ENCODE measurements at regions not wholly inside any gene's neighbourhood (a gene's known extent, or its start where the extent isn't known, plus 50 kb on each side); places are given as distances from the start of the nearest gene placed in this dataset.

GRCh38 chr1:199735660-199736059, 291.9 kb upstream of the NR5A2 start:
- H3K9me3 ChIP-seq, result no peaks in the 10 kb centered on the region
- no peaks in the 10 kb centered on the region for H3K4me1 ChIP-seq
- intact Hi-C loops (cut with DNase I; ENCODE audit: low total_unique reads), result no loop called here
- no peak for DNase-seq
- H3K27ac ChIP-seq, result no peak overlapping the region
- no peaks in the 10 kb centered on the region for H3K36me3 ChIP-seq
- no peak overlapping the region for H3K4me3 ChIP-seq
- TF ChIP-seq, protein P1, sequence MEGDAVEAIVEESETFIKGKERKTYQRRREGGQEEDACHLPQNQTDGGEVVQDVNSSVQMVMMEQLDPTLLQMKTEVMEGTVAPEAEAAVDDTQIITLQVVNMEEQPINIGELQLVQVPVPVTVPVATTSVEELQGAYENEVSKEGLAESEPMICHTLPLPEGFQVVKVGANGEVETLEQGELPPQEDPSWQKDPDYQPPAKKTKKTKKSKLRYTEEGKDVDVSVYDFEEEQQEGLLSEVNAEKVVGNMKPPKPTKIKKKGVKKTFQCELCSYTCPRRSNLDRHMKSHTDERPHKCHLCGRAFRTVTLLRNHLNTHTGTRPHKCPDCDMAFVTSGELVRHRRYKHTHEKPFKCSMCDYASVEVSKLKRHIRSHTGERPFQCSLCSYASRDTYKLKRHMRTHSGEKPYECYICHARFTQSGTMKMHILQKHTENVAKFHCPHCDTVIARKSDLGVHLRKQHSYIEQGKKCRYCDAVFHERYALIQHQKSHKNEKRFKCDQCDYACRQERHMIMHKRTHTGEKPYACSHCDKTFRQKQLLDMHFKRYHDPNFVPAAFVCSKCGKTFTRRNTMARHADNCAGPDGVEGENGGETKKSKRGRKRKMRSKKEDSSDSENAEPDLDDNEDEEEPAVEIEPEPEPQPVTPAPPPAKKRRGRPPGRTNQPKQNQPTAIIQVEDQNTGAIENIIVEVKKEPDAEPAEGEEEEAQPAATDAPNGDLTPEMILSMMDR (IDR thresholded peaks at IDR 0.05), result no peak
- TF ChIP-seq POLR2A (IDR thresholded peaks at IDR 0.05), result no peak
- no peaks in the 10 kb centered on the region for H3K27me3 ChIP-seq

GRCh38 chr1:199736646-199737045, 290.9 kb upstream of the NR5A2 start:
- TF ChIP-seq, protein P1 (IDR thresholded peaks at IDR 0.05), result no peak
- no peak for TF ChIP-seq POLR2A (IDR thresholded peaks at IDR 0.05)
- DNase-seq, result no peak
- Histone ChIP-seq H3K27me3 (no peaks in the 10 kb centered on the region), H3K4me3 (no peak overlapping the region), H3K4me1 (no peaks in the 10 kb centered on the region), H3K9me3 (no peaks in the 10 kb centered on the region), H3K27ac (no peak overlapping the region), H3K36me3 (no peaks in the 10 kb centered on the region)
- intact Hi-C loops (cut with DNase I; ENCODE audit: low total_unique reads), result no loop called here

GRCh38 chr1:199741586-199741985, 285.9 kb upstream of the NR5A2 start:
- intact Hi-C loops (cut with DNase I; ENCODE audit: low total_unique reads), result no loop called here
- DNase-seq, result no peak

DNA sequence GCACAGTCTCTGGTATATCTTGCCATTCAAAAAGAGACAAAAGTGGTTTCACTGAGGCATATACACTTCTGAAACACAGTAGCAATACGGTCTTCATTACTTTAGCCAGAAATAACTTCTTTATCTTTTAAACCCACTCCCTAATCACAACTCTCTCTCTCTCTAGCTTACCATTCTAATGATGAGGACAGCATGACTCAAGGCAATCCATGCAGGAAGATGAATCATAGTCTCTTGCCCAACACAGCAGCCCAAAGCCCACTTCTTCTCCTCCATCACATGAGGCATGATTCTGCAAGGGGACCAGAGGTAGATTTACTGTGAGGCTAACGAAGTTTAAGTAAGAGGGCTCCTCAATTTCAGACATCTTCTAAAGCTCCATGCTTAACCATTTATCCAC, 285.0 kb upstream of the NR5A2 start:
- no peaks in the 10 kb centered on the region for H3K4me1 ChIP-seq
- no peak for TF ChIP-seq POLR2A (IDR thresholded peaks at IDR 0.05)
- TF ChIP-seq, protein P1 (IDR thresholded peaks at IDR 0.05), result no peak
- H3K36me3 ChIP-seq, result no peaks in the 10 kb centered on the region
- H3K4me3 ChIP-seq, result no peak overlapping the region
- no peaks in the 10 kb centered on the region for H3K27me3 ChIP-seq
- H3K27ac ChIP-seq, result no peak overlapping the region
- intact Hi-C loops (cut with DNase I; ENCODE audit: low total_unique reads), result no loop called here
- no peak for DNase-seq
- no peaks in the 10 kb centered on the region for H3K9me3 ChIP-seq

More at GRCh38 chr1:199741586-199741985, 285.9 kb upstream of the NR5A2 start:
- Histone ChIP-seq H3K27me3 (no peaks in the 10 kb centered on the region), H3K4me3 (no peak overlapping the region), H3K4me1 (no peaks in the 10 kb centered on the region), H3K9me3 (no peaks in the 10 kb centered on the region), H3K27ac (no peak overlapping the region), H3K36me3 (no peaks in the 10 kb centered on the region)
- TF ChIP-seq, protein P1 (IDR thresholded peaks at IDR 0.05), result no peak
- no peak for TF ChIP-seq POLR2A (IDR thresholded peaks at IDR 0.05)

- Histone ChIP-seq H3K4me1 (no peaks in the 10 kb centered on the region), H3K27me3 (no peaks in the 10 kb centered on the region), H3K36me3 (no peaks in the 10 kb centered on the region), H3K27ac (no peak overlapping the region), H3K4me3 (no peak overlapping the region), H3K9me3 (no peaks in the 10 kb centered on the region)
- intact Hi-C loops (cut with DNase I; ENCODE audit: low total_unique reads), result no loop called here
- DNase-seq, result no peak
- TF ChIP-seq POLR2A (IDR thresholded peaks at IDR 0.05), result no peak
- TF ChIP-seq, protein P1 (IDR thresholded peaks at IDR 0.05), result no peak
Measured at GRCh38 chr1:199743227-199743626, 284.3 kb upstream of the NR5A2 start.
